ENCODE measurements at regions not wholly inside any gene's neighbourhood (a gene's known extent, or its start where the extent isn't known, plus 50 kb on each side); places are given as distances from the start of the nearest gene placed in this dataset.
A peak's percentile ranks its signal among the peaks of the same experiment; 100 is the strongest.

- intact Hi-C loops (cut with DNase I) = no loop called here
- ATAC-seq (peak; percentile 59), DNase-seq (ENCODE audit: low spot score) (no peak)
These were observed 63.6 kb downstream of the SPINK2 start for GRCh38 chr4:56757821-56758411.

DNA sequence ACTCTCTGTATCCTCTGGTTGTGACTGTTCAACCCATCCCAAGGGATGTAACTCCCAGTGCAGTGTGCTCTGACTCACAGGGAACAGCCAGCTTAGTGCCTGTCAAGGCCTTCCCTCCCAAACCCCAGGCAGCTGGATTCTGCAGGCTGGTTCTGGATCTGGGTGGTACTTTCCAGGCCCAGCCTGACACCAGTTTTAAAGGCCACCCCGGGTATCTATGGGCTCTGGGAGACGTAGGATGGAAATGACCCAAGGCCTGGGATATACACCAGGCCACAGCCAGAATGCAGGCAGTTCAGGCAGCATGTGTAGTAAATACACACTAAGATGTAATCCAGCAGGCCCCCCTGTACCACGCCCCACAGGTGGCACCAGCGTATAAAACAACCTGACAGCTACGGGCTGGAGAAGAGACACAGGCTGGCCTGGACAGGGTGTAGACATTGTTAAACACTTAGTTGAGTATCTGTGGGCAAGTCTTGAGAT lies 64.2 kb downstream of the SPINK2 start:
- intact Hi-C loops (cut with DNase I) = no loop called here
- DNase-seq (ENCODE audit: low spot score) = no peak
- ATAC-seq = peak; percentile 32

- DNase-seq (ENCODE audit: low spot score) (no peak), ATAC-seq (no peak)
- intact Hi-C loops (cut with DNase I) = no loop called here
These were observed 65.6 kb downstream of the SPINK2 start for GRCh38 chr4:56755901-56756300.

GRCh38 chr4:56752985-56753384 lies 68.5 kb downstream of the SPINK2 start:
- no peak for DNase-seq (ENCODE audit: low spot score)
- intact Hi-C loops (cut with DNase I) = no loop called here
- ATAC-seq = no peak

GRCh38 chr4:56750231-56750630 lies 69.1 kb upstream of the HOPX start:
- DNase-seq (ENCODE audit: low spot score) = no peak
- no peak for ATAC-seq
- intact Hi-C loops (cut with DNase I) = no loop called here

DNA sequence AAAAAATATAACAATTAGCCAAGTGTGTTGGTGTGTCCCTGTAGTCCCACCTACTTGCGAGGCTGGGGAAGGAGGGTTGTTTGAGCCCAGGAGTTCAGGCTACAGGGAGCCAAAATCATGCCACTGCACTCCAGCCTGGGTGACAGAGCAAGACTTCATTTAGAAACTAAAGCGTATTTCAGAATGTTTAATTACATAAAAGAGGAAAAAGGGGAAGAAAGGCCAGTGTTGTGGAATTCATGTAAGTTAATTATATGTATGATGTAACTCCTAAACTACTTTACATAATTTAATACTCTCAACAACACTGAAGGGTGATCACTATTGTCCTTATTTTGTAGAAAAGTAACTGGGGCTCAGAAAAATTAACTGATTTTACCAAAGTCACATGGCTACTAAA lies 67.2 kb upstream of the HOPX start:
- intact Hi-C loops (cut with DNase I) = no loop called here
- ATAC-seq (no peak), DNase-seq (ENCODE audit: low spot score) (no peak)

GRCh38 chr4:56746639-56747038 lies 65.5 kb upstream of the HOPX start:
- no peak for DNase-seq (ENCODE audit: low spot score)
- ATAC-seq = no peak
- intact Hi-C loops (cut with DNase I) = no loop called here

DNA sequence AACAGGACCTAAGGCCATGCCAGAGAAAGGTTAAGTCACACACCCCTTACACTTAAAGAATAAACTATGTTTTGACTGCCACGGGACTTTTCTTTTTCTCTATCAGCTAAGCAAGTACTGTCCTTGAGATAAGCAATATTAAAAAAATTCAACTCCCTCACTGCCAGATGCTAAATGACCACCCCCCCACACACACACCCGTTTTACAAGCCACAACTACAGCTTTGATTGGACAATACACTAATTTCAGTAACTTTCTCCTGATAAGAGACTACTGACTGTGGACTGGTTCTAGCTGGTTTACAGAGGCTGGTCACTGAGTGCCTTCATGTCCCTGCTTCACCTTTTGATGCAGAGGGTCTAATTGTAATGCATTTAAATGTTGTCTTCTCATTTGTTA lies 63.9 kb upstream of the HOPX start:
- intact Hi-C loops (cut with DNase I) = no loop called here
- DNase-seq (ENCODE audit: low spot score) (no peak), ATAC-seq (no peak)

- ATAC-seq = no peak
- intact Hi-C loops (cut with DNase I) = no loop called here
- DNase-seq (ENCODE audit: low spot score) = no peak
These were observed 62.9 kb upstream of the HOPX start for GRCh38 chr4:56744030-56744429.

GRCh38 chr4:56743550-56743949 lies 62.5 kb upstream of the HOPX start:
- ATAC-seq (no peak), DNase-seq (ENCODE audit: low spot score) (no peak)
- intact Hi-C loops (cut with DNase I) = no loop called here

DNA sequence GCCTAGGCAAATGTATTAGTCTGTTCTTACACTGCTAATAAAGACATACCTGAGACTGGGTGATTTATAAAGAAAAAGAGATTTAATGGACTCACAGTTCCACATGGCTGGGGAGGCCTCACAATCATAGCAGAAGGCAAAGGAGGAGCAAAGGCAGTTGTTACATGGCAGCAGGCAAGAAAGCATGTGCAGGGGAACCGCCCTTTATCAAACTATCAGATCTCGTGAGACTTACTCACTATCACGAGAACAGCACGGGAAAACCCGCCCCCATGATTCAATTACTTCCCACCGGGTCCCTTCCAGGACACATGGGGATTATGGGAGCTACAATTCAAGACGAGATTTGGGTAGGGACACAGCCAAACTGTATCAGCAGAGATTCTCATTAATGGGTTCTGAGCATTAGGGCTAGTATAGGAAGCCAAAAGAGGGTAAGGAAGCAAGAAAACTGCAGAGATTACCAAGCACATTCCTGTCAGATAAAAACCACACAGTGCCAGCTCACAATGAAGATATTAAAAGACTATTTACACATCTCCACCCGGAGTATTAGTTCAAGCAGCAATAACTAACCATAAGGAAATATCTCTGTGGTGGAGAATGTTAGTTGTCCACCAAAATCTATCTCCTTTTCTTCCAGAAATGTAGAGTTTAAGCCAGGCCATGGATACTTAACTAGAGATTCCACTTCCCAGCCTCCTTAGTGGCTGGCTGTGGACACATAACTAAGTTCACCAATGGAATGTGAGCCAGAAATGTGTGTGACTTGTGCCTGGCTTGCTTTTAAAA lies 61.2 kb upstream of the HOPX start:
- ATAC-seq (no peak), DNase-seq (ENCODE audit: low spot score) (no peak)
- intact Hi-C loops (cut with DNase I) = no loop called here

- no peak for ATAC-seq
- DNase-seq (ENCODE audit: low spot score) = no peak
- intact Hi-C loops (cut with DNase I) = no loop called here
These were observed 60.5 kb upstream of the HOPX start for GRCh38 chr4:56741595-56741994.

GRCh38 chr4:56739066-56739777 lies 58.1 kb upstream of the HOPX start:
- no peak for DNase-seq (ENCODE audit: low spot score)
- intact Hi-C loops (cut with DNase I) = no loop called here
- no peak for ATAC-seq

DNA sequence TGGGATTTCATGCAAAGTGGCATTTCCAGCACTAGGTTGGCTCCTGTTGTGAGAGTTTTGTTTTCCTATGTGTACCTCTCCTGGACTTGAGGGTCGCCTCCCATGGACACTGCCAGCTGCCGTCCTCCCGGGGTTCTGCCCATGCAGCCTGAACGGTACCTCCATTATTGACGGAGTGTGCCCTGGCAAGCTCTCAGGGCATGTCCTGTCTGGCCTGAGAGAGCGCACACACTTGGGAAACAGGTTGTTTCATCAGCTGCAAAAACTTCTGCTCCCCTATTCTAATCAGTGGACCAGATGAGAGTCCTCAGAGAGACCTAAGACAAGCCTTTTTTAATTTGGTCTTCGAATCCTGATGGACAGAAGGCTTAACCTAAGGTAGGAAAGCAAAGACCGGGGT lies 56.6 kb upstream of the HOPX start:
- no peak for ATAC-seq

GRCh38 chr4:56733352-56733751 lies 52.3 kb upstream of the HOPX start:
- ATAC-seq (no peak), DNase-seq (ENCODE audit: low spot score) (no peak)
- intact Hi-C loops (cut with DNase I) = no loop called here

More for the DNA sequence above, 56.6 kb upstream of the HOPX start:
- intact Hi-C loops (cut with DNase I) = no loop called here
- no peak for DNase-seq (ENCODE audit: low spot score)

DNA sequence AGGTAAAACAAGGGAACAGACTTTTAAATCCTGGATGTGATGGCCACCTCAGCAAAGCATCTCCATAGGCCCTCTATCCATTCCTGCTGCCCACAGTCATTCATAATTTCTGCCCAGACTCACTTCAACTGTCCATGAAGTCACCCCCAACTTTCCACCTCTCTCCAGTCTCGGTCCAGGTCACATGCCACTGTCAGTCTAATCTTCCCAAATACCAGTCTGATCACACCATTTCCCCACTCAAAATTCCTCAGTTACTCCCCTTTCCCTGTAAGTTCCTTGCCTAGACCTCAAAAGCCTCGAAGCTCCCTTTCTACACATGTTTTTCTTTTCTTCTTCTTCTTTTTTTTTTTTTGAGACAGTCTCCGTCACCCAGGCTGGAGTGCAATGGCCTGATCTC lies 51.2 kb upstream of the HOPX start:
- ATAC-seq (no peak), DNase-seq (ENCODE audit: low spot score) (no peak)
- intact Hi-C loops (cut with DNase I) = no loop called here

DNA sequence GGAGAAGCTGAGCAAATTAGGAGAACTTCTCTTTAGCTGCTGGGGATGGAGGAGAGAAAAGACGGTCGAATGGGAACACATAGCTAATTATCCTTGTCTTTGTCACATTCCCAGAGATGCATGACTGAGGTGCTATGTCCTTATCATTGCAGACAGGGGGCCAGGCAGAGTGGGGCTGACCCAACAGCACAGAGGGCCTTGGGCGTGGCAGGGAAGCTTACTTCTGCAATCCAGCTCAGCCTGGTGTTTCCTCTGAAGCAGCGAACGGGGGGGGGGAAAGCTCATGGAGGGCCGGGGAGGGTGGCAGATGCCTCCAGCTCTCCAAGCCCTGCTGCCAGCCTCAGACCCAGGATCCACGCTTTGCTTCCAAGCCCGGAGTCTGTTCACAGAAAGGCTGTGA lies 50.8 kb upstream of the HOPX start:
- intact Hi-C loops (cut with DNase I) = no loop called here
- ATAC-seq (peak; percentile 50), DNase-seq (ENCODE audit: low spot score) (no peak)

All from sciatic nerve (tissue), 2 donors.